ENCODE measurements at regions not wholly inside any gene's neighbourhood (a gene's known extent, or its start where the extent isn't known, plus 50 kb on each side); places are given as distances from the start of the nearest gene placed in this dataset.

DNA sequence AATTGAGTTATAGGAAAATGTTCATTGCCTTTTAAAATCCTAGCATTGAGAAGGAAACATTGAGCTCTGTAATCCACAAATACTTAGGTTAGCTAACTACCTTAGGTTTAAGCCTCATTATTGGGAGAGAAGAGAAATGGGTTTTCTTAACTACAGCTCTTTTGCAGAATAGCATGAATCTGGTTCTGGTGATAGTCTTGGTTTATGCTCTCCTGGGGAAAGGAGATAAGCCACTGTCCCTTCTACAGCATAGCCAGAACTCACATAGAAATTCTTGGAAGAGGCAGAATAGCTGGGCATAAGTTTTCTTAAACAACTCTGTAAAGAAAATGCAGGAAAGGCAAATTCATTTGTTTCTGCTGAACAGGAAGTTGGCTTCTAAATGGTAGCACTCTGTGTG, 378.6 kb upstream of the CHRM2 start:
- Histone ChIP-seq H4K8ac (ENCODE audit: low read depth, low read length) (no peak overlapping the region), H3K4me3 (ENCODE audit: low read length) (no peak overlapping the region), H3K27me3 (ENCODE audit: insufficient read depth, low read length, poor library complexity) (no peaks in the 10 kb centered on the region), H2AK5ac (ENCODE audit: low read length) (no peak overlapping the region), H3K79me2 (ENCODE audit: control insufficient read depth, insufficient read depth, low read length) (no peaks in the 10 kb centered on the region), H3K56ac (ENCODE audit: low read length) (no peak overlapping the region), H3K4me2 (ENCODE audit: low read length) (no peak overlapping the region), H2BK5ac (ENCODE audit: low read length) (no peak overlapping the region), H3K18ac (ENCODE audit: low read length) (no peak overlapping the region), H3K27ac (ENCODE audit: low read depth, low read length) (no peak overlapping the region), H3K79me1 (ENCODE audit: low read length) (no peaks in the 10 kb centered on the region), H3K23ac (ENCODE audit: low read length) (no peak overlapping the region), H4K5ac (ENCODE audit: low read length) (no peak overlapping the region), H2BK120ac (ENCODE audit: low read depth, low read length) (no peak overlapping the region), H3K36me3 (ENCODE audit: control insufficient read depth, insufficient read depth, low read length) (no peaks in the 10 kb centered on the region), H3K4ac (ENCODE audit: low read depth, low read length) (no peak overlapping the region), H3K9ac (ENCODE audit: low read length) (no peak overlapping the region), H3K4me1 (ENCODE audit: control insufficient read depth, low read depth, low read length) (no peaks in the 10 kb centered on the region), H2BK15ac (replicated peaks; ENCODE audit: low read depth) (no peak overlapping the region)
- DNase-seq, result no peak

DNA sequence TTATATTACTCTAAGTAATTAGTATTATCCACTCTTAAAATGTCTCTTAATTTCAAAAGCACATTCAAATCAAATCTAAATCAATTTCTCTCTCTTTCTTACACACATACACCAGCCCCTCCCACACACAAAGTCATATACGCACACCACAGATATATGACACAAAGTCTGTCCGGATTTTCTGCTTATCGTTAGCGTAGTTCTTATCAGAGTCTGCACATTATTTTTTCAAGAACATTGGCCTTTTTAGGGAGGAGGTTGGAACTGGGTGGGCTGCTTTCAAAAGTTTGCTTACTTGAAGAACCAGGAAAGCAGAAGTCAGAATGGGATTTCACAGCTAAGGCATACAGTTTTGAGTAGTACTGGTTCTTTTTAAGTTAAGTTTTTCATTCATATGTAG, 387.6 kb upstream of the CHRM2 start:
- DNase-seq, result no peak
- Histone ChIP-seq H3K9ac (ENCODE audit: low read length) (no peak overlapping the region), H4K8ac (ENCODE audit: low read depth, low read length) (no peak overlapping the region), H3K4me3 (ENCODE audit: low read length) (no peak overlapping the region), H2AK5ac (ENCODE audit: low read length) (no peak overlapping the region), H2BK15ac (replicated peaks; ENCODE audit: low read depth) (no peak overlapping the region), H3K56ac (ENCODE audit: low read length) (no peak overlapping the region), H3K79me1 (ENCODE audit: low read length) (no peaks in the 10 kb centered on the region), H3K4me1 (ENCODE audit: control insufficient read depth, low read depth, low read length) (no peaks in the 10 kb centered on the region), H3K27me3 (ENCODE audit: insufficient read depth, low read length, poor library complexity) (no peaks in the 10 kb centered on the region), H2BK120ac (ENCODE audit: low read depth, low read length) (no peak overlapping the region), H3K36me3 (ENCODE audit: control insufficient read depth, insufficient read depth, low read length) (no peaks in the 10 kb centered on the region), H3K4ac (ENCODE audit: low read depth, low read length) (no peak overlapping the region), H3K79me2 (ENCODE audit: control insufficient read depth, insufficient read depth, low read length) (no peaks in the 10 kb centered on the region), H2BK5ac (ENCODE audit: low read length) (no peak overlapping the region), H3K4me2 (ENCODE audit: low read length) (no peak overlapping the region), H3K23ac (ENCODE audit: low read length) (no peak overlapping the region), H3K27ac (ENCODE audit: low read depth, low read length) (no peak overlapping the region), H4K5ac (ENCODE audit: low read length) (no peak overlapping the region), H3K18ac (ENCODE audit: low read length) (no peak overlapping the region)
- 100% methylated on average over 1 of the region's 4 CpGs for WGBS (ENCODE audit: extremely low coverage, insufficient coverage, low lambda C conversion rate)

- no peak overlapping the region for H2BK5ac ChIP-seq (ENCODE audit: low read length)
- no peaks in the 10 kb centered on the region for H3K79me1 ChIP-seq (ENCODE audit: low read length)
- H3K4me2 ChIP-seq (ENCODE audit: low read length), result no peak overlapping the region
- no peak overlapping the region for H2BK15ac ChIP-seq (replicated peaks; ENCODE audit: low read depth)
- H3K9ac ChIP-seq (ENCODE audit: low read length), result no peak overlapping the region
- no peaks in the 10 kb centered on the region for H3K27me3 ChIP-seq (ENCODE audit: insufficient read depth, low read length, poor library complexity)
- no peak overlapping the region for H3K27ac ChIP-seq (ENCODE audit: low read depth, low read length)
- WGBS (ENCODE audit: extremely low coverage, insufficient coverage, low lambda C conversion rate), result no CpG with 5 or more reads among the region's 2 CpGs
- H3K4ac ChIP-seq (ENCODE audit: low read depth, low read length), result no peak overlapping the region
- no peak for DNase-seq
- H2AK5ac ChIP-seq (ENCODE audit: low read length), result no peak overlapping the region
- H3K4me3 ChIP-seq (ENCODE audit: low read length), result no peak overlapping the region
- no peaks in the 10 kb centered on the region for H3K36me3 ChIP-seq (ENCODE audit: control insufficient read depth, insufficient read depth, low read length)
- H3K18ac ChIP-seq (ENCODE audit: low read length), result no peak overlapping the region
- no peaks in the 10 kb centered on the region for H3K4me1 ChIP-seq (ENCODE audit: control insufficient read depth, low read depth, low read length)
- no peak overlapping the region for H4K8ac ChIP-seq (ENCODE audit: low read depth, low read length)
- H2BK120ac ChIP-seq (ENCODE audit: low read depth, low read length), result no peak overlapping the region
- no peaks in the 10 kb centered on the region for H3K79me2 ChIP-seq (ENCODE audit: control insufficient read depth, insufficient read depth, low read length)
- H3K23ac ChIP-seq (ENCODE audit: low read length), result no peak overlapping the region
- no peak overlapping the region for H4K5ac ChIP-seq (ENCODE audit: low read length)
- no peak overlapping the region for H3K56ac ChIP-seq (ENCODE audit: low read length)
Observed at GRCh38 chr7:136479922-136480321, 388.5 kb upstream of the CHRM2 start.

DNA sequence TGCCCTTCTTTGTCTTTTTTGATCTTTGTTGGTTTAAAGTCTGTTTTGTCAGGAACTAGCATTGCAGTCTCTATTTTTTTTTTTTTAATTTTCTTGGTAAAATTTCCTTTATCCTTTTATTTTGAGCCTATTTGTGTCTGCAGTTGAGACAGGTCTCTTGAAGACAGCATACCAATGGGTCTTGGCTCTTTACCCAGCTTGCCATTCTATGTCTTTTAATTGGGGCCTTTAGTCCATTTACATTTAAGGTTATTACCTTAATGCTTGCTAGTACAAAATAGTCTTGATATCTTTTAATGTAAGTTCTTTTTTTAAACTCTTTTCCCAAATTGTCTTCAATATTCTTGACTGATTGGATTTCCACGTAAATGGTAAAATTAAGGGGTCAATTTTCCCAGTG, 398.3 kb upstream of the CHRM2 start:
- Histone ChIP-seq H3K4me3 (ENCODE audit: low read length) (no peak overlapping the region), H3K4me1 (ENCODE audit: control insufficient read depth, low read depth, low read length) (no peaks in the 10 kb centered on the region), H3K23ac (ENCODE audit: low read length) (no peak overlapping the region), H2BK120ac (ENCODE audit: low read depth, low read length) (no peak overlapping the region), H3K4ac (ENCODE audit: low read depth, low read length) (no peak overlapping the region), H3K56ac (ENCODE audit: low read length) (no peak overlapping the region), H3K79me2 (ENCODE audit: control insufficient read depth, insufficient read depth, low read length) (no peaks in the 10 kb centered on the region), H3K4me2 (ENCODE audit: low read length) (no peak overlapping the region), H3K18ac (ENCODE audit: low read length) (no peak overlapping the region), H2BK5ac (ENCODE audit: low read length) (no peak overlapping the region), H3K27ac (ENCODE audit: low read depth, low read length) (no peak overlapping the region), H4K8ac (ENCODE audit: low read depth, low read length) (no peak overlapping the region), H2BK15ac (replicated peaks; ENCODE audit: low read depth) (no peak overlapping the region), H2AK5ac (ENCODE audit: low read length) (no peak overlapping the region), H3K9ac (ENCODE audit: low read length) (no peak overlapping the region), H4K5ac (ENCODE audit: low read length) (no peak overlapping the region), H3K36me3 (ENCODE audit: control insufficient read depth, insufficient read depth, low read length) (no peaks in the 10 kb centered on the region), H3K27me3 (ENCODE audit: insufficient read depth, low read length, poor library complexity) (no peaks in the 10 kb centered on the region), H3K79me1 (ENCODE audit: low read length) (no peaks in the 10 kb centered on the region)
- no CpG with 5 or more reads among the region's 1 CpG for WGBS (ENCODE audit: extremely low coverage, insufficient coverage, low lambda C conversion rate)
- DNase-seq, result no peak

- Histone ChIP-seq H3K27ac (ENCODE audit: low read depth, low read length) (no peak overlapping the region), H3K4me2 (ENCODE audit: low read length) (no peak overlapping the region), H2BK5ac (ENCODE audit: low read length) (no peak overlapping the region), H3K4me1 (ENCODE audit: control insufficient read depth, low read depth, low read length) (no peaks in the 10 kb centered on the region), H3K36me3 (ENCODE audit: control insufficient read depth, insufficient read depth, low read length) (no peaks in the 10 kb centered on the region), H4K5ac (ENCODE audit: low read length) (no peak overlapping the region), H3K23ac (ENCODE audit: low read length) (no peak overlapping the region), H3K56ac (ENCODE audit: low read length) (no peak overlapping the region), H4K8ac (ENCODE audit: low read depth, low read length) (no peak overlapping the region), H3K27me3 (ENCODE audit: insufficient read depth, low read length, poor library complexity) (no peaks in the 10 kb centered on the region), H3K9ac (ENCODE audit: low read length) (no peak overlapping the region), H2BK15ac (replicated peaks; ENCODE audit: low read depth) (no peak overlapping the region), H3K4me3 (ENCODE audit: low read length) (no peak overlapping the region), H3K18ac (ENCODE audit: low read length) (no peak overlapping the region), H3K79me1 (ENCODE audit: low read length) (no peaks in the 10 kb centered on the region), H3K4ac (ENCODE audit: low read depth, low read length) (no peak overlapping the region), H2BK120ac (ENCODE audit: low read depth, low read length) (no peak overlapping the region), H3K79me2 (ENCODE audit: control insufficient read depth, insufficient read depth, low read length) (no peaks in the 10 kb centered on the region), H2AK5ac (ENCODE audit: low read length) (no peak overlapping the region)
- WGBS (ENCODE audit: extremely low coverage, insufficient coverage, low lambda C conversion rate), result no CpG with 5 or more reads among the region's 3 CpGs
- no peak for DNase-seq
Observed at GRCh38 chr7:136452949-136453348, 415.5 kb upstream of the CHRM2 start.

DNA sequence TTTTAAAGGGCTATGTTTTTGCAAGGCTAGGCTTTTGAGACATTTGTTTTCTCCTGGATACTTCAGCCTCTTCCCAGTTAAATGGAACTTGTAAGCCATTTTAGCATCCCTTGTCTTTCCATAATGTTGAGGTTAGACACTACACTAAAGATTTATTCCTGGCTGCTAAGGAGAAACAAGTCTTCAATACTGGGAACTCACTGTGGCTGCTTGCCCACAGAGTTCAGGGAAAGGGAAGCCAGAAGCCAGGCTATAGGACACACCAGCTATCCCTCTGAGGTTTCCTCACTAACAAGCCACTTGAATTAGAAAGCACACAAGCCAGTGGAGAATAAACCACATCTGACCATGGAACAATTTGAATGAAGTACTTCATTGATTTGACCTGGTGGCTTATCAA, 421.7 kb upstream of the CHRM2 start:
- Histone ChIP-seq H3K4ac (ENCODE audit: low read depth, low read length) (no peak overlapping the region), H3K36me3 (ENCODE audit: control insufficient read depth, insufficient read depth, low read length) (no peaks in the 10 kb centered on the region), H2AK5ac (ENCODE audit: low read length) (no peak overlapping the region), H3K23ac (ENCODE audit: low read length) (no peak overlapping the region), H3K79me2 (ENCODE audit: control insufficient read depth, insufficient read depth, low read length) (no peaks in the 10 kb centered on the region), H3K4me3 (ENCODE audit: low read length) (no peak overlapping the region), H3K18ac (ENCODE audit: low read length) (no peak overlapping the region), H2BK5ac (ENCODE audit: low read length) (no peak overlapping the region), H4K5ac (ENCODE audit: low read length) (no peak overlapping the region), H3K4me1 (ENCODE audit: control insufficient read depth, low read depth, low read length) (no peaks in the 10 kb centered on the region), H2BK120ac (ENCODE audit: low read depth, low read length) (no peak overlapping the region), H3K9ac (ENCODE audit: low read length) (no peak overlapping the region), H3K79me1 (ENCODE audit: low read length) (no peaks in the 10 kb centered on the region), H4K8ac (ENCODE audit: low read depth, low read length) (no peak overlapping the region), H3K27me3 (ENCODE audit: insufficient read depth, low read length, poor library complexity) (no peaks in the 10 kb centered on the region), H3K4me2 (ENCODE audit: low read length) (no peak overlapping the region), H2BK15ac (replicated peaks; ENCODE audit: low read depth) (no peak overlapping the region), H3K56ac (ENCODE audit: low read length) (no peak overlapping the region), H3K27ac (ENCODE audit: low read depth, low read length) (no peak overlapping the region)
- DNase-seq, result no peak
